Left ventricle myocardium inferior (tissue), 1 donor: ENCODE measurements at regions not wholly inside any gene's neighbourhood (a gene's known extent, or its start where the extent isn't known, plus 50 kb on each side); places are given as distances from the start of the nearest gene placed in this dataset.

Experiments used
- DNase-seq: peaks from one replicate; pipeline ENCODE4 v3.0.0-alpha.2; 2020
- H3K27ac ChIP-seq: fragments of 200-600 bp; replicated peaks from 2 replicates; pipeline ENCODE4 v1.8.0; 2021
- H3K27me3 ChIP-seq: fragments of 200-600 bp; 2 replicates; pipeline ENCODE4 v1.8.0; 2021; ENCODE audit warnings: low read depth
- H3K36me3 ChIP-seq: fragments of 200-600 bp; 2 replicates; pipeline ENCODE4 v1.8.0; 2021
- H3K4me1 ChIP-seq: fragments of 200-600 bp; 2 replicates; pipeline ENCODE4 v1.8.0; 2021
- H3K4me3 ChIP-seq: fragments of 200-600 bp; 2 replicates; pipeline ENCODE4 v1.8.0; 2021; ENCODE audit warnings: mild to moderate bottlenecking, moderate library complexity
- H3K9me3 ChIP-seq: fragments of 200-600 bp; replicated peaks from 2 replicates; pipeline ENCODE4 v1.8.0; 2021
- intact Hi-C: fragments of 100-400 bp; cut with micrococcal nuclease; formaldehyde crosslinking; loops from one replicate; pipeline ENCODE4 v1.11.0; 2022
- TF ChIP-seq, protein P1 (sequence below): fragments of 200-600 bp; IDR thresholded peaks from 2 replicates; pipeline ENCODE4 v1.8.0; 2021; ENCODE audit warnings: antibody characterized with exemption, mild to moderate bottlenecking, borderline replicate concordance
- donor health status: DM: no; HTN: yes; CAD: no; lungs with severe emphysema.

DNA sequence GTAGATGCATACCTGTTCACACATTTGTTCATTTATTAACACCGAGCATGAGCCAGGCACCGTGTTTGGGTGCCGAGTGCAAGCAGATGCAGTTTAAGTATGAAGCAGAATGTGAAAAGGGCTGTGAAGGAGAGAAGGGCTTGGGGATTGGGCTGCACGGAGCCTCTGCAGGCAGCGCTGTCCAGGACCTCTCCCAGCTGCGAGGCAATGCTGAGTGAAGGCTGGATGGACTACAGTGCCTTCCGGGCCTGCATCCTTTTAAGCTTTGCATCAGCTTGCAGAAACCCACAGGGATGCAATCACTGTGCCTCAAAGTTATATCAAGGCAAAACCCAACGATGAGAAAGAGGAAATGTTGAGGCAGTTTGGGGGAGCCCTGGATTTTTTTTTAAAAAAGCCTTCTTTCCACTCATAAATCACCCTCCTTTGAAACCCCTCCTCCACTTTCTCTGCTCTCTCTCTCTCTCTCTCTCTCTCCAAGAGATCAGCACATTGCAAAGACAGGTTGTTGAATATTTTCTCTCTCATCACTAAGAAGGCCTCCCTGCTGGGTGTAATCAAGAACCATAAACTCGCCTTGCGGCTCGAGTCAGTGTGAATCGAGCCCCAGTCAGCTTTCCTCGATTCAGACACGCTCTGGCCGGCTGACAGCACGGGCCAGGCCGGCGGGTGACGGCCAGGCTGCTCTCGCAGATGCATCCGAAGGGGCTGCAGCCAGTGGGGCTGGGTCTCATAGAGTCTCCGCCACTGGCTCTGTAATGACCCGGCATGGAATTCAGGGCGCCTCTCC is 89.2 kb upstream of the POU3F1 start:
- no peaks in the 10 kb centered on the region for H3K9me3 ChIP-seq
- H3K27me3 ChIP-seq, result peaks cover 88% of the 10 kb centered on the region
- H3K36me3 ChIP-seq, result no peaks in the 10 kb centered on the region
- intact Hi-C loops, result no loop called here
- TF ChIP-seq, protein P1, sequence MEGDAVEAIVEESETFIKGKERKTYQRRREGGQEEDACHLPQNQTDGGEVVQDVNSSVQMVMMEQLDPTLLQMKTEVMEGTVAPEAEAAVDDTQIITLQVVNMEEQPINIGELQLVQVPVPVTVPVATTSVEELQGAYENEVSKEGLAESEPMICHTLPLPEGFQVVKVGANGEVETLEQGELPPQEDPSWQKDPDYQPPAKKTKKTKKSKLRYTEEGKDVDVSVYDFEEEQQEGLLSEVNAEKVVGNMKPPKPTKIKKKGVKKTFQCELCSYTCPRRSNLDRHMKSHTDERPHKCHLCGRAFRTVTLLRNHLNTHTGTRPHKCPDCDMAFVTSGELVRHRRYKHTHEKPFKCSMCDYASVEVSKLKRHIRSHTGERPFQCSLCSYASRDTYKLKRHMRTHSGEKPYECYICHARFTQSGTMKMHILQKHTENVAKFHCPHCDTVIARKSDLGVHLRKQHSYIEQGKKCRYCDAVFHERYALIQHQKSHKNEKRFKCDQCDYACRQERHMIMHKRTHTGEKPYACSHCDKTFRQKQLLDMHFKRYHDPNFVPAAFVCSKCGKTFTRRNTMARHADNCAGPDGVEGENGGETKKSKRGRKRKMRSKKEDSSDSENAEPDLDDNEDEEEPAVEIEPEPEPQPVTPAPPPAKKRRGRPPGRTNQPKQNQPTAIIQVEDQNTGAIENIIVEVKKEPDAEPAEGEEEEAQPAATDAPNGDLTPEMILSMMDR, result no peak
- no peak for DNase-seq
- no peak overlapping the region for H3K4me3 ChIP-seq
- H3K27ac ChIP-seq, result no peak overlapping the region
- H3K4me1 ChIP-seq, result peaks cover 40% of the 10 kb centered on the region

DNA sequence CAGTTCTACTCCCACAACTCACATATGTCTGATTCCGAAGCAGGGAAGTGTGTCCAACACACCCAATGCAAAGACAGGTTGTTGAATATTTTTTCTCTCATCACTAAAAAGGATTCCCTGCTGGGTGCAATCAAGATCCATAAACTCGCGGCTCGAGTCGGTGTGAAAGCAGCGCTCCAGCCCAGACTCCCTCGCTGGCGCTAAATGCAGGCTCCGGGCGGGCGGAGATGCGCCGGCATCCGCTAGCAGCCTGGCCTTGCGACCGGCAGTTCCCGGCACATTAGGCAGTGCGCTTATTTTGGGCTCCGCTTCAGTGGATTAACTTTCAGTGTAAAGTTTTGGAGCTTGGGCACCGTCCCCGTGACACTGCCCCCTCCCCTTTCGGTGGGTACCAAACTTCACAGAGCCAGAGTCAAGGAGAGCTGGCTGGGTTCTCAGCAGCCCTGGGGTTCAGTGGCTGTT is 87.7 kb upstream of the POU3F1 start:
- Histone ChIP-seq H3K27me3 (peaks cover 74% of the 10 kb centered on the region), H3K4me1 (peaks cover 38% of the 10 kb centered on the region), H3K9me3 (no peaks in the 10 kb centered on the region), H3K36me3 (no peaks in the 10 kb centered on the region), H3K27ac (no peak overlapping the region), H3K4me3 (no peak overlapping the region)
- TF ChIP-seq, protein P1, result no peak
- intact Hi-C loops, result no loop called here
- no peak for DNase-seq

DNA sequence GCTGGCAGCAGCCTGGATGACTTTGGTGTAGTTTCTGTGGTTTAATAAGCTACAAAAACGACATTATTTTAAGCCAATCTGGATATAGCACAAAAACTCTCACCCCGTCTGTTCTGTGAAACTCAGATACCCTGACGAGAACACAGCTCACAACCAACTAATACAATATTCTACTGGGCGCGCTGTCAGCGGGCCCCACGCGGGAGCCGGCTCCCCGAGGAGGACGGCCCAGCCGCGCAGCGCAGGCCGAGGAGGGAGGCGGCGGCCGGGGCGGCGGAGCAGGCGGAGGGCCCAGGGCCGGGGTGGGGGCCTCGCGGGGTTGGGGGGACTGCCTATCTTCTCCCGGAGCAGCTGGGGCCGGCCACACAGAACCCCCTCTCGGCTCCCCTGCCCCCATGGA is 87.2 kb upstream of the POU3F1 start:
- TF ChIP-seq, protein P1, result no peak
- intact Hi-C loops, result no loop called here
- Histone ChIP-seq H3K27ac (no peak overlapping the region), H3K4me1 (peaks cover 32% of the 10 kb centered on the region), H3K36me3 (no peaks in the 10 kb centered on the region), H3K4me3 (no peak overlapping the region), H3K27me3 (peaks cover 74% of the 10 kb centered on the region), H3K9me3 (no peaks in the 10 kb centered on the region)
- DNase-seq, result no peak

DNA sequence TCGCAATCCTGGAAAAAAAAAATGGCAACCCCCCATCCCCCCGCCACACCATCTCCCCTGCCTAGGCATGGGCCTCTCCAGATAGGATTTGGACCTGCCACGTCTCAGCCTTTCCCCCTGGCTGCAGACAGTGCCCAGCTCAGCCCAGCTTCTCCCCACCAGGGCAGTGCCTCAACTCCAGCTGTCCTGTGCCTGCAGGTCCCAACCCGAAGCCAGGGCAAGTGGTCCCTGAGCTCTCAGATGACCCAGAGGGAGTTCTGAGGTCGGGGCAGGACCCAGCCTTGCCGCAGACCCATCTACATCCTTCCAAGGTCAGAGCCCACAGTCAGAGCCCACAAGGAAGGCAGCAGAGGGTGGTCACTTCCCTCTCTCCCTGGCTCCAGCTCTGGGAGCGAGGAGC is 86.7 kb upstream of the POU3F1 start:
- no peak for DNase-seq
- TF ChIP-seq, protein P1, result no peak
- Histone ChIP-seq H3K27me3 (peaks cover 69% of the 10 kb centered on the region), H3K4me1 (peaks cover 28% of the 10 kb centered on the region), H3K27ac (no peak overlapping the region), H3K4me3 (no peak overlapping the region), H3K36me3 (no peaks in the 10 kb centered on the region), H3K9me3 (no peaks in the 10 kb centered on the region)
- intact Hi-C loops, result no loop called here

DNA sequence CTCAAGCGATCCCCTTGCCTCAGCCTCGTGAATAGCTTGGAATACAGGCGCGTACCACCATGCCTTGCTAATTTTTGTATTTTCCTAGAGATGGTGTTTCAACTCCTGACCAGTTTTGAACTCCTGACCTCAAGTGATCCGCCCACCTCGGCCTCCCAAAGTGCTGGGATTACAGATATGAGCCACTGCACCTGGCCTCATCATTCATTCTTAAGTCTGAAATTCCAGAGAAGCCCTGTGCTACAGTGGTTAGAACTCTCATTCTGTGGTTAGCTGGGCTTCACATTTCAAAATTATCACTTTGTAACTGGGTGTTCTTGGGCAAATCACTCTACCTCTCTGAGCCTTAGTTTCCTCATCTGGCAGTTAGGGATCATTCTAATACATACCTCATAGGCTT is 86.1 kb upstream of the POU3F1 start:
- peaks cover 21% of the 10 kb centered on the region for H3K4me1 ChIP-seq
- H3K27me3 ChIP-seq, result peaks cover 65% of the 10 kb centered on the region
- H3K4me3 ChIP-seq, result no peak overlapping the region
- no peaks in the 10 kb centered on the region for H3K9me3 ChIP-seq
- H3K27ac ChIP-seq, result no peak overlapping the region
- TF ChIP-seq, protein P1, result no peak
- no peaks in the 10 kb centered on the region for H3K36me3 ChIP-seq
- intact Hi-C loops, result no loop called here
- DNase-seq, result no peak
